IMR-90 (cell line): ENCODE measurements at regions not wholly inside any gene's neighbourhood (a gene's known extent, or its start where the extent isn't known, plus 50 kb on each side); places are given as distances from the start of the nearest gene placed in this dataset.

Experiments
- ATAC-seq: fragments of 200-7000 bp; cut with Tn5 transposase; 2 replicates; pipeline ENCODE4 v1.9.1; 2020; ENCODE audit warnings: low read depth, mild to moderate bottlenecking, moderate library complexity
- BruUV-seq: library from RNA; stranded (reverse); fragments of 400-500 nt; replicated peaks from 2 replicates; lab custom pipeline; 2021; lab: Mats Ljungman, UMichigan
- CTCF ChIA-PET: fragments of 300-600 bp; formaldehyde crosslinking; extraction: SDS; loops from one replicate; lab custom pipeline; 2021; ENCODE audit warnings: antibody characterized with exemption; lab: Yijun Ruan, JAX
- POLR2A ChIA-PET: fragments of 300-600 bp; sonication (Branson Sonifier 250); formaldehyde crosslinking; loops from one replicate; lab custom pipeline; 2022; ENCODE audit warnings: antibody characterized with exemption; ENCODE audit not compliant: unreplicated experiment; lab: Charles Lee
- DNase-seq: peaks from one replicate; pipeline ENCODE4 v3.0.0; 2013
- H2AFZ ChIP-seq: replicated peaks from 2 replicates; pipeline ENCODE3; 2013; ENCODE audit warnings: low read length, mild to moderate bottlenecking; ENCODE audit not compliant: poor library complexity
- H2AK5ac ChIP-seq: 2 replicates; pipeline ENCODE4 v1.6.1; 2013; ENCODE audit warnings: low read depth, low read length, inconsistent platforms
- H2AK9ac ChIP-seq: replicated peaks from 2 replicates; pipeline ENCODE3; 2013; ENCODE audit warnings: mild to moderate bottlenecking, low read depth, low read length, moderate library complexity; ENCODE audit not compliant: poor library complexity
- H2BK120ac ChIP-seq: 2 replicates; pipeline ENCODE4 v1.6.1; 2013; ENCODE audit warnings: low read depth, low read length, inconsistent platforms
- H2BK15ac ChIP-seq: 3 replicates; pipeline ENCODE4 v1.6.1; 2013; ENCODE audit warnings: low read depth, low read length, inconsistent platforms
- H2BK20ac ChIP-seq: 2 replicates; pipeline ENCODE4 v1.6.1; 2013; ENCODE audit warnings: low read depth, mild to moderate bottlenecking, inconsistent platforms, low read length, moderate library complexity
- H2BK5ac ChIP-seq: 2 replicates; pipeline ENCODE4 v1.6.1; 2013; ENCODE audit warnings: mild to moderate bottlenecking, low read depth, low read length, inconsistent platforms; ENCODE audit not compliant: poor library complexity, severe bottlenecking
- H3K14ac ChIP-seq: replicated peaks from 2 replicates; pipeline ENCODE4 v1.6.1; 2013; ENCODE audit warnings: low read depth, low read length, inconsistent platforms
- H3K18ac ChIP-seq: 2 replicates; pipeline ENCODE4 v1.6.1; 2013; ENCODE audit warnings: low read depth, low read length, control low read depth
- H3K23ac ChIP-seq: 2 replicates; pipeline ENCODE4 v1.6.1; 2013; ENCODE audit warnings: low read depth, low read length, inconsistent platforms
- H3K27ac ChIP-seq: 2 replicates; pipeline ENCODE4 v1.5.1; 2013; ENCODE audit warnings: mild to moderate bottlenecking, control low read depth, low read length; ENCODE audit not compliant: insufficient read depth
- H3K27me3 ChIP-seq: 2 replicates; pipeline ENCODE4 v1.6.1; 2013; ENCODE audit warnings: low read length; ENCODE audit not compliant: control insufficient read depth, insufficient read depth
- H3K36me3 ChIP-seq: 2 replicates; pipeline ENCODE4 v1.6.1; 2013; ENCODE audit warnings: low read length, mixed read lengths; ENCODE audit not compliant: control insufficient read depth, insufficient read depth
- H3K4ac ChIP-seq: 2 replicates; pipeline ENCODE4 v1.6.1; 2013; ENCODE audit warnings: low read depth, low read length, inconsistent platforms
- H3K4me1 ChIP-seq: 2 replicates; pipeline ENCODE4 v1.6.1; 2013; ENCODE audit warnings: low read length, mixed read lengths; ENCODE audit not compliant: control insufficient read depth, insufficient read depth
- H3K4me2 ChIP-seq: 2 replicates; pipeline ENCODE4 v1.6.1; 2013; ENCODE audit warnings: low read depth, mild to moderate bottlenecking, control low read depth, low read length, moderate library complexity
- H3K4me3 ChIP-seq: 2 replicates; pipeline ENCODE4 v1.5.1; 2013; ENCODE audit warnings: low read depth, mild to moderate bottlenecking, control low read depth, low read length, moderate library complexity; ENCODE audit not compliant: insufficient read depth
- H3K56ac ChIP-seq: 2 replicates; pipeline ENCODE4 v1.6.1; 2013; ENCODE audit warnings: low read length, inconsistent platforms; ENCODE audit not compliant: insufficient read depth; ENCODE audit errors: extremely low read depth
- H3K79me1 ChIP-seq, 2 experiments: 2 replicates each; pipeline ENCODE4 v1.6.1; 2013; ENCODE audit warnings: low read length in 2 of 2, inconsistent platforms in 1 of 2, low read depth in 1 of 2
- H3K9ac ChIP-seq: 2 replicates; pipeline ENCODE4 v1.6.1; 2013; ENCODE audit warnings: low read depth, low read length, control low read depth
- H3K9me1 ChIP-seq: 2 replicates; pipeline ENCODE4 v1.6.1; 2013; ENCODE audit warnings: low read length, inconsistent platforms; ENCODE audit not compliant: insufficient read depth
- H3K9me3 ChIP-seq: 2 replicates; pipeline ENCODE4 v1.6.1; 2013; ENCODE audit warnings: low read length; ENCODE audit not compliant: control insufficient read depth, insufficient read depth
- H4K20me1 ChIP-seq: 2 replicates; pipeline ENCODE4 v1.6.1; 2013; ENCODE audit warnings: low read length, inconsistent platforms; ENCODE audit not compliant: insufficient read depth
- H4K5ac ChIP-seq: 2 replicates; pipeline ENCODE4 v1.6.1; 2013; ENCODE audit warnings: mild to moderate bottlenecking, low read depth, low read length, control low read depth
- H4K8ac ChIP-seq, 2 experiments: 2 replicates each; pipeline ENCODE4 v1.6.1; 2013; ENCODE audit warnings: low read depth in 2 of 2, low read length in 2 of 2, control low read depth in 1 of 2, inconsistent platforms in 1 of 2
- H4K91ac ChIP-seq: 2 replicates; pipeline ENCODE4 v1.6.1; 2013; ENCODE audit warnings: low read depth, low read length, inconsistent platforms; ENCODE audit not compliant: insufficient read depth
- MAZ ChIP-seq: IDR thresholded peaks from 2 replicates; pipeline ENCODE4 v1.6.1; 2012; ENCODE audit warnings: low read depth, mild to moderate bottlenecking, low read length, improper control_type of control experiment, moderate library complexity, borderline replicate concordance
- NFE2L2 ChIP-seq: fragments of 150-350 bp; IDR thresholded peaks from 2 replicates; pipeline ENCODE4 v1.6.1; 2016; ENCODE audit warnings: low read depth, mild to moderate bottlenecking, low read length
- POLR2A ChIP-seq: IDR thresholded peaks from 2 replicates; pipeline ENCODE4 v1.6.1; 2012; ENCODE audit warnings: mild to moderate bottlenecking, low read depth, low read length
- RAD21 ChIP-seq: IDR thresholded peaks from 2 replicates; pipeline ENCODE4 v1.6.1; 2012; ENCODE audit warnings: low read length, improper control_type of control experiment
- USF2 ChIP-seq: fragments of 150-350 bp; IDR thresholded peaks from 2 replicates; pipeline ENCODE4 v1.6.1; 2017; ENCODE audit warnings: mild to moderate bottlenecking, antibody characterized with exemption, low read length, low read depth
- WGBS, 2 experiments: methylation state at CpG; one replicate each; pipeline versions ENCODE4 v1.1.5 to v1.1.7; 2013; ENCODE audit warnings: missing lambda C conversion rate in 2 of 2; ENCODE audit not compliant: insufficient read length in 1 of 2; ENCODE audit errors: extremely low coverage in 2 of 2; 5-methylcytosine and 5-hydroxymethylcytosine counted together
- dilution Hi-C: fragments of 300-500 bp; cut with HindIII; formaldehyde crosslinking; loops from one replicate; pipeline ENCODE4 v1.14.3; 2018; ENCODE audit warnings: low sequenced_read_pairs; ENCODE audit not compliant: unreplicated experiment
- in situ Hi-C: fragments of 300-500 bp; cut with MboI; formaldehyde crosslinking; loops from 3 replicates; pipeline ENCODE4 v1.14.3; 2019; ENCODE audit warnings: low sequenced_read_pairs, inconsistent platforms, mixed read lengths
- intact Hi-C: fragments of 100-400 bp; cut with micrococcal nuclease; formaldehyde crosslinking; loops from 2 replicates; pipeline ENCODE4 v1.10.0; 2022

GRCh38 chr3:118531816-118532215 is 502.8 kb downstream of the IGSF11 start:
- Histone ChIP-seq H3K9me3 (no peaks in the 10 kb centered on the region), H3K4ac (no peak overlapping the region), H3K79me1 (no peaks in the 10 kb centered on the region), H2BK15ac (no peak overlapping the region), H3K14ac (no peak overlapping the region), H4K5ac (no peak overlapping the region), H3K4me2 (no peak overlapping the region), H3K9ac (no peak overlapping the region), H2BK20ac (no peak overlapping the region), H3K56ac (no peak overlapping the region), H2AK5ac (no peak overlapping the region), H4K8ac (no peak overlapping the region), H4K91ac (no peak overlapping the region), H3K27ac (no peak overlapping the region), H3K27me3 (no peaks in the 10 kb centered on the region), H2AK9ac (no peak overlapping the region), H3K23ac (no peak overlapping the region), H2BK120ac (no peak overlapping the region), H3K9me1 (no peaks in the 10 kb centered on the region), H2BK5ac (no peak overlapping the region), H3K4me3 (no peak overlapping the region), H3K36me3 (no peaks in the 10 kb centered on the region), H4K20me1 (no peaks in the 10 kb centered on the region), H3K18ac (no peak overlapping the region), H2AFZ (no peak overlapping the region), H3K4me1 (no peaks in the 10 kb centered on the region)
- TF ChIP-seq MAZ, result no peak
- TF ChIP-seq NFE2L2, result no peak
- TF ChIP-seq USF2, result no peak
- TF ChIP-seq RAD21, result no peak
- TF ChIP-seq POLR2A, result no peak
- ChIA-PET POLR2A (no interaction called here), CTCF (no interaction called here)
- dilution Hi-C loops (no loop called here), in situ Hi-C loops (no loop called here), intact Hi-C loops (no loop called here)
- ATAC-seq (no peak), DNase-seq (no peak)
- WGBS, 2 experiments, result no CpG with 5 or more reads among the region's 3 CpGs
- BruUV-seq, result no TSS peak
